ENCODE measurements at regions not wholly inside any gene's neighbourhood (a gene's known extent, or its start where the extent isn't known, plus 50 kb on each side); places are given as distances from the start of the nearest gene placed in this dataset.

DNA sequence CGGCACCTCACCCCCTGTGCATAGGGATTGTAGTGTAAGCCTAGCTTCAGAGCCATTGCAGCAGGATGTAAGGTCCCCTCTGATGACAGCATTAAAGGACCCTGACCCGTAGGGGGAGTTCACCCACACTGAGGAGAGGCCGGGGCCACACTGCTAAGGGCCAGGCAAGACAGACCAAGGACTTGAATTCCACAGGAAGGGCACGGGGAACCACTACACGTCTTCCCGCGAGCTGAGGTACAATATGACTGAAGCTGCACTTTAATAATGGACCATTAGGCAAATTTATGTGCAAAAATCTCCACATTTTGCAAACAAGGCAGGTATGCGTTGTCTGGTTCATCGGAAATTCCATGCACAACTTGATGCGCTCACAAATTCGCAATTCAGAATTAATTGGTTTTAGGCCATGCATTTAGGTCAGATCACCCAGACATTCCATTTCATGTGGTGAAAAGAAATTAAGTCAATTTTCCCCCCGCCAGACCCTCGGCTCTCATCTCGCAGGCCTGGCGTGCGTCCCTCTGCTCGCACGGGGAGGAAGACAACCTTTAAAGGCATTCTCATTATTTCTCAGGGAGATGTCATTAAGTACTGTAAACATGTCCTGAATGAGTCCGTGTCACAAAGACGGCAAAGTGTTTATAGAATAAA lies 111.8 kb downstream of the FOXA2 start:
- no peak for DNase-seq
- Histone ChIP-seq H3K4me3 (no peak overlapping the region), H3K4me1 (no peaks in the 10 kb centered on the region), H3K9me3 (replicated peaks) (peaks cover 10% of the 10 kb centered on the region), H3K36me3 (no peaks in the 10 kb centered on the region), H3K27ac (replicated peaks) (no peak overlapping the region), H3K27me3 (ENCODE audit: low read depth) (peaks cover 43% of the 10 kb centered on the region)
- TF ChIP-seq, protein P1, sequence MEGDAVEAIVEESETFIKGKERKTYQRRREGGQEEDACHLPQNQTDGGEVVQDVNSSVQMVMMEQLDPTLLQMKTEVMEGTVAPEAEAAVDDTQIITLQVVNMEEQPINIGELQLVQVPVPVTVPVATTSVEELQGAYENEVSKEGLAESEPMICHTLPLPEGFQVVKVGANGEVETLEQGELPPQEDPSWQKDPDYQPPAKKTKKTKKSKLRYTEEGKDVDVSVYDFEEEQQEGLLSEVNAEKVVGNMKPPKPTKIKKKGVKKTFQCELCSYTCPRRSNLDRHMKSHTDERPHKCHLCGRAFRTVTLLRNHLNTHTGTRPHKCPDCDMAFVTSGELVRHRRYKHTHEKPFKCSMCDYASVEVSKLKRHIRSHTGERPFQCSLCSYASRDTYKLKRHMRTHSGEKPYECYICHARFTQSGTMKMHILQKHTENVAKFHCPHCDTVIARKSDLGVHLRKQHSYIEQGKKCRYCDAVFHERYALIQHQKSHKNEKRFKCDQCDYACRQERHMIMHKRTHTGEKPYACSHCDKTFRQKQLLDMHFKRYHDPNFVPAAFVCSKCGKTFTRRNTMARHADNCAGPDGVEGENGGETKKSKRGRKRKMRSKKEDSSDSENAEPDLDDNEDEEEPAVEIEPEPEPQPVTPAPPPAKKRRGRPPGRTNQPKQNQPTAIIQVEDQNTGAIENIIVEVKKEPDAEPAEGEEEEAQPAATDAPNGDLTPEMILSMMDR (IDR thresholded peaks at IDR 0.05; ENCODE audit: borderline replicate concordance): no peak
- intact Hi-C loops (cut with micrococcal nuclease): no loop called here

DNA sequence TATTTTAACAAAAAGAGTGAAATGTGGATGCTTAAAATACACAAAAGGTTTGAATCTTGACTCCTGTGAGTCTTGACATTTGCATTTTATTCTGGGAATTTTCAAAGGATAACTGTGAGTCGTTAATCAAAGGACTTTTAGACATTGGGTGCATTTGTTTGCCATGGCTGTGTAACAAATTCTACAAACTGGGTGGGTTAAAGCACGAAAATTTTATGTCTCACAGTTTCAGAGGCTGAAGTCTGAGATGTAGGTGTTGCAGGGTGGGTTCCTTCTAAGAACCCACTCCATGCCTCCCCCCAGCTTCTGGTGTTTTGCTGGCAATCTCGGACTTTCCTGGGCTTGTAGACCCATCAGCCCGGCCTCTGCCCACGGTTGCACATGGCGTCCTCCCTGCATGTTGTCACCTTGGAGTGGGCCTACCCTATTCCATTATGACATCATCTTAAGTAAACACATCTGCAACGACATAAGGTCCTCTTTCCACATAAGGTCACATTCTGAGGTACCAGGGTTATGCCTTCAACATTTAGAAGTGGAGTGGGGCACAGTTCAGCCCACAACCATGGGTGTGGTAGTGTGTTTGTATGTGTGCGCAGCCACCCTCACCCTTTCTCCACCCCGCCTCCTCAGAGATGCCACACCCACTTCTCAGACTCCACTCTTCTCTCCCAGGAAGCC lies 113.1 kb downstream of the FOXA2 start:
- Histone ChIP-seq H3K4me3 (no peak overlapping the region), H3K4me1 (no peaks in the 10 kb centered on the region), H3K27me3 (ENCODE audit: low read depth) (peaks cover 50% of the 10 kb centered on the region), H3K9me3 (replicated peaks) (no peaks in the 10 kb centered on the region), H3K36me3 (no peaks in the 10 kb centered on the region), H3K27ac (replicated peaks) (no peak overlapping the region)
- intact Hi-C loops (cut with micrococcal nuclease): no loop called here
- no peak for DNase-seq
- TF ChIP-seq, protein P1 (IDR thresholded peaks at IDR 0.05; ENCODE audit: borderline replicate concordance): no peak

- intact Hi-C loops (cut with micrococcal nuclease): no loop called here
Observed at GRCh38 chr20:22470620-22471026, 113.7 kb downstream of the FOXA2 start.

GRCh38 chr20:22466447-22467171 lies 117.8 kb downstream of the FOXA2 start:
- intact Hi-C loops (cut with micrococcal nuclease): no loop called here
- H3K36me3 ChIP-seq: no peaks in the 10 kb centered on the region
- no peak overlapping the region for H3K27ac ChIP-seq (replicated peaks)
- TF ChIP-seq, protein P1 (IDR thresholded peaks at IDR 0.05; ENCODE audit: borderline replicate concordance): no peak
- H3K27me3 ChIP-seq (ENCODE audit: low read depth): peaks cover 59% of the 10 kb centered on the region
- H3K4me1 ChIP-seq: no peaks in the 10 kb centered on the region
- no peak overlapping the region for H3K4me3 ChIP-seq
- DNase-seq: no peak
- H3K9me3 ChIP-seq (replicated peaks): no peaks in the 10 kb centered on the region

More at GRCh38 chr20:22470620-22471026, 113.7 kb downstream of the FOXA2 start:
- Histone ChIP-seq H3K27me3 (ENCODE audit: low read depth) (peaks cover 50% of the 10 kb centered on the region), H3K27ac (replicated peaks) (no peak overlapping the region), H3K36me3 (no peaks in the 10 kb centered on the region), H3K4me1 (no peaks in the 10 kb centered on the region), H3K4me3 (no peak overlapping the region), H3K9me3 (replicated peaks) (no peaks in the 10 kb centered on the region)
- TF ChIP-seq, protein P1 (IDR thresholded peaks at IDR 0.05; ENCODE audit: borderline replicate concordance): no peak
- no peak for DNase-seq

GRCh38 chr20:22465622-22466446 lies 118.5 kb downstream of the FOXA2 start:
- no peak for DNase-seq
- Histone ChIP-seq H3K36me3 (no peaks in the 10 kb centered on the region), H3K27ac (replicated peaks) (no peak overlapping the region), H3K27me3 (ENCODE audit: low read depth) (peaks cover 66% of the 10 kb centered on the region), H3K4me3 (no peak overlapping the region), H3K4me1 (no peaks in the 10 kb centered on the region), H3K9me3 (replicated peaks) (no peaks in the 10 kb centered on the region)
- intact Hi-C loops (cut with micrococcal nuclease): no loop called here
- TF ChIP-seq, protein P1 (IDR thresholded peaks at IDR 0.05; ENCODE audit: borderline replicate concordance): no peak
